GM23338 (cell line): ENCODE measurements at regions not wholly inside any gene's neighbourhood (a gene's known extent, or its start where the extent isn't known, plus 50 kb on each side); places are given as distances from the start of the nearest gene placed in this dataset.

Source experiments
- CREB1 ChIP-seq: fragments of 250-450 bp; sonication (Bioruptor Pico); IDR thresholded peaks from 2 replicates; pipeline ENCODE4 v1.5.0; 2020; ENCODE audit warnings: low read depth, mild to moderate bottlenecking, moderate library complexity
- CTCF ChIP-seq, 2 experiments: fragments of 200-600 bp in 1 of 2; sonication (generic) in 1 of 2; conservative IDR thresholded peaks; 2 replicates each; pipeline versions ENCODE4 v1.5.1 to v1.6.1; 2016 to 2017; ENCODE audit warnings: antibody characterized with exemption in 2 of 2, low read depth in 2 of 2, mild to moderate bottlenecking in 2 of 2, moderate library complexity in 1 of 2
- EZH2 ChIP-seq: fragments of 200-600 bp; sonication (generic); IDR thresholded peaks from one replicate; pipeline ENCODE4 v1.8.0; 2017; ENCODE audit warnings: antibody characterized with exemption, mild to moderate bottlenecking, low read depth; ENCODE audit not compliant: unreplicated experiment
- EZH2phosphoT487 ChIP-seq: fragments of 200-600 bp; sonication (generic); IDR thresholded peaks from one replicate; pipeline ENCODE4 v1.8.1; 2018; ENCODE audit warnings: antibody characterized with exemption; ENCODE audit not compliant: unreplicated experiment
- POLR2AphosphoS5 ChIP-seq: IDR thresholded peaks from 2 replicates; pipeline ENCODE4 v1.6.1; 2016; ENCODE audit warnings: antibody characterized with exemption, low read depth
- REST ChIP-seq: IDR thresholded peaks from one replicate; pipeline ENCODE4 v1.6.1; 2018; ENCODE audit warnings: antibody characterized with exemption; ENCODE audit not compliant: unreplicated experiment
- STAT1 ChIP-seq: IDR thresholded peaks from one replicate; pipeline ENCODE4 v1.6.1; 2016; ENCODE audit warnings: antibody characterized with exemption; ENCODE audit not compliant: unreplicated experiment
- ZNF331 ChIP-seq: fragments of 250-450 bp; sonication (Bioruptor Pico); IDR thresholded peaks from 2 replicates; pipeline ENCODE4 v1.5.0; 2020; ENCODE audit warnings: low read depth, mild to moderate bottlenecking, moderate library complexity

GRCh38 chr3:11718637-11719405, 75.1 kb upstream of the VGLL4 start:
- TF ChIP-seq EZH2phosphoT487 (no peak), CTCF (conservative IDR thresholded peaks at IDR 0.05; ENCODE audit: low read depth in 2 of 2) (no peak), ZNF331 (CRISPR knock-in tag) (no peak), REST (no peak), EZH2 (no peak), POLR2AphosphoS5 (no peak), STAT1 (no peak), CREB1 (CRISPR knock-in tag) (no peak)
